PC-9 (cell line): ENCODE measurements at regions not wholly inside any gene's neighbourhood (a gene's known extent, or its start where the extent isn't known, plus 50 kb on each side); places are given as distances from the start of the nearest gene placed in this dataset.

Source experiments
- EZH2 ChIP-seq: fragments of 200-600 bp; sonication (generic); IDR thresholded peaks from 2 replicates; pipeline ENCODE4 v1.8.0; 2017; ENCODE audit warnings: antibody characterized with exemption, low read depth
- TF ChIP-seq, protein P1 (sequence below): fragments of 200-600 bp; sonication (generic); conservative IDR thresholded peaks from 2 replicates; pipeline ENCODE4 v1.6.1; 2017; ENCODE audit warnings: mixed run types, antibody characterized with exemption, mild to moderate bottlenecking, moderate library complexity

DNA sequence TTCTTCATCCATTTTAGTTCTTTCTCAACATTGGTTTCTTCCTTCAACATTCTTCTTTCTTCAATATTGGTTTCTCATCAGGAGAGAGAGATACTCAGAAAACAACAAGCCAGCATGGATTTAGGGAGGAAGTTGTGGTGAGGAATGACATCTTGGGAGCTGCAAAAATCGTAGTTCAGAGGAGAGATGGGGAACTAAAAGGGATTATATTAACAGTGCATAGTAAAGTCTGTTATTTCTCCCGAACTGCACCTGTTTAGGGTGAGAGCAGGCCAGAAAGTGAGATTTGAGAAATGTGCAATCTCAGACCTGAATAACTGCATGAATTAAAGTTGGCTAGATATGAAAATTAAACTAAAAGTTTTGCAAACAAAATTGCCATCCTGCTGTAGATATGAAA lies 94.5 kb downstream of the CASP12 start:
- TF ChIP-seq, protein P1, sequence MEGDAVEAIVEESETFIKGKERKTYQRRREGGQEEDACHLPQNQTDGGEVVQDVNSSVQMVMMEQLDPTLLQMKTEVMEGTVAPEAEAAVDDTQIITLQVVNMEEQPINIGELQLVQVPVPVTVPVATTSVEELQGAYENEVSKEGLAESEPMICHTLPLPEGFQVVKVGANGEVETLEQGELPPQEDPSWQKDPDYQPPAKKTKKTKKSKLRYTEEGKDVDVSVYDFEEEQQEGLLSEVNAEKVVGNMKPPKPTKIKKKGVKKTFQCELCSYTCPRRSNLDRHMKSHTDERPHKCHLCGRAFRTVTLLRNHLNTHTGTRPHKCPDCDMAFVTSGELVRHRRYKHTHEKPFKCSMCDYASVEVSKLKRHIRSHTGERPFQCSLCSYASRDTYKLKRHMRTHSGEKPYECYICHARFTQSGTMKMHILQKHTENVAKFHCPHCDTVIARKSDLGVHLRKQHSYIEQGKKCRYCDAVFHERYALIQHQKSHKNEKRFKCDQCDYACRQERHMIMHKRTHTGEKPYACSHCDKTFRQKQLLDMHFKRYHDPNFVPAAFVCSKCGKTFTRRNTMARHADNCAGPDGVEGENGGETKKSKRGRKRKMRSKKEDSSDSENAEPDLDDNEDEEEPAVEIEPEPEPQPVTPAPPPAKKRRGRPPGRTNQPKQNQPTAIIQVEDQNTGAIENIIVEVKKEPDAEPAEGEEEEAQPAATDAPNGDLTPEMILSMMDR = no peak
- no peak for TF ChIP-seq EZH2
